ENCODE measurements at regions not wholly inside any gene's neighbourhood (a gene's known extent, or its start where the extent isn't known, plus 50 kb on each side); places are given as distances from the start of the nearest gene placed in this dataset.
"Not testable (repeated sequence)": the region's sequence is repeated elsewhere in the genome, so short reads cannot be mapped to it uniquely, and the experiment has no call there.

DNA sequence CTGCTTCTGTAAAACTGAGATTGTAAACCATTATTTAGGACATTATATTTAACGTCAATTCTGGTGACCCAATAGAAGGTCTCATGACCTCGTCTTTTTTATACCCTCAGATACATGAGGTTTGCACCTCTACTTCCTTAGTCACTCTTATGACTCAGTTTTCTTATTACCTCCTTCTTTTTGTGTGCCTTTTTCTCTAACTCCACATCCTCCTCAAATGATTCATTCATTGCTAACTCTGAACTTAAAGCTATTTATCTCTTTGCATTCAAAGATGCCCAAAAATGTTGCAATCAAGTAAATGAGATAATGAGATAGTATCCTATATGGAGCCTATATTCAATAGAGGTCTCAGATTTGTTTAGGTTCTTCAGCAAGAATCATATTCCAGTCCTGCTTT is 121.0 kb upstream of the KYNU start:
- no peak for DNase-seq

- DNase-seq: no peak
Observed at GRCh38 chr2:142755191-142755590, 122.3 kb upstream of the KYNU start.

GRCh38 chr2:142754182-142754581 is 123.3 kb upstream of the KYNU start:
- DNase-seq: no peak

DNA sequence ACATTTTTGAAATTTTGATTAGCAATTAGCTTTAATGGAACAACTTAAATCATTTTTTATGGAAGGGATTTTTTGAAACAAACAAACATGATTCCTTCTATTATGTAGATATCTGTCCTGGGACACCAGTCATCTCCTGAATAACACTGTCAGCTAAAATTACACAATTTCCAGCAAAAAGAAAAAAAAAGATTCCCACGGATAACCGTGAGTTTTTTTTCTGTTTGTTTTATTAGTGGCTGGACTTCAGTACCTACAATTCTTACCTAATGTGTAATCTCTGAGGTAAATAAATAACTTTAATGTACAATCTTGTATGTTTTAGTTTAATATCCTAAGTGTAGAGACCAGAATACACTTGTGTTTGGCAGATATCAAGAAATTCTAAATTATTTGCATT is 126.6 kb upstream of the KYNU start:
- DNase-seq: no peak

- DNase-seq: no peak
Observed at GRCh38 chr2:142748559-142749099, 128.8 kb upstream of the KYNU start.

DNA sequence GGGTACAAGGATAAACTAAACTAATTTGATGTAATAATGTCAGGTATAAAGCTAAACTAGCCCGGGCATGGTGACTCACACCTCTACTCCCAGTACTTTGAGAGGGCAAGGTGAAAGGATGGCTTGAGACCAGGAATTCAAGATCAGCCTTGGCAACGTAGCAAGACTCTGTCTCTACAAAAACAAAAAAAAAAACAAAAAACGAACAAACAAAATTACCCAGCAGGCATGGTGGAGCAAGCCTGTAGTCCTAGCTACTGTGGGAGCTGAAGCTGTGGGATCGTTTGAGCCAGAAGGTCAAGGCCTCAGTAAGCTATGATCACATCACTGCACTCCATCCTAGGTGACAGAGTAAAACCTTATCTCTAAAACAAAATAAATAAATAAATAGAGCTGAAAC is 131.8 kb upstream of the KYNU start:
- DNase-seq: no peak

DNA sequence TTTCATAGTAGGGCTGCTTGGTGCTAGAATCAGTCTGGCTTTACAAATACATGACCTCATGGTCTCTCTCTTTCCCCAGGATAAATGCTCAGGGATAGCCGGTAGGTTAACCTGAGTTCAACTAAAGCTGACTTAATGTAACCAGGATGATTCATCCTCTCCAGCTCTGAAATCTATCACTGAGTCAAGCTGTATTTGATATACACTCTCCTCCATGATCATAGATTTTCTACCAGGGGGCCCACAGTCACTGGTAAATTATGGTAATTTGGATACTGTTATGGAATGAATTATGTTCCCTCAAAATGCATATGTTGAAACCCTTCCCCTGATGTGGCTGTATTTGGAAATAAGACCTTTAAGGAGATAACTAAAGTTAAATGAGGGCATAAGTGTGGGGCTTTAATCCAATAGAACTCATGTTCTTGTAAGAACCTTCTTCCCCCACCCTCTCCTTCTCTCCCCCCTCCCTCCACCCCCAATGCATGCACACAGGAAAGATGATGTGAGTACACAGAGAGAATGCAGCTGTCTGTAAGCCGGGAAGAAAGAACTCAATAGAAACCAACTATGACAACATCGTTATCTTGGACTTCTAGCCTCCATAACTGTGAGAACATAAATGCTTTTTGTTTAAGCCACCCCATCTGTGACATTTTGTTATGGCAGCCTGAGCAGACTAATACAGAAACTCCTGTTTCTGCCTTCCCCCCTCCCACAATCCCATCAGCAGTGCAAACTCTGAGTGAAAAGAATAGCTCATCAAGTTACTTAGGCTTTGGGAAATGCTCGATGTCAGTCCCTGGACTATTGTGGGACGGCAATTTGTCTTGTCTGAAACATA is 134.9 kb upstream of the KYNU start:
- DNase-seq: no peak

DNA sequence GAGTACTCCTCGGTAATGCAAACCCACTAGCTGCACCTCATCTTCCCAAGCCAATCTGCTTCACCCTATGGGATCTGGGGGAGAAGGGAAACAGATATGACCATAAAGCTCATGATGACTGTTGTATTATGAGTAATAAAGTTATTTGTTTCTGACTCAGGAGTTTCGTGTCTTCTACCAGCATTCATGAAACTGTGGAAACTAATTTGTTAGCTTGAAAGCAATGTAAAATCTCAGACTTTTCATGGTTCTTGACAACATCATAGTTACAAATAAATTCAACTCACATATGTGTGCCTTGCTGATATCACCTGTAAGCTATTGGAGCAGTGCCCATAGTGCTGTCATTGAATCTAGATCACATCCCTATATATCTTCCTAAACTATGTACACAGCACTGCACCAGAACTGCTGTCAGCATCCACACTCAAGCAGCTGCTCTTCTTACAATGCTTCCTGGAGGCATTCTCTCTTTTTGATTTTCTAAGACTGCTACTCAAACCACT is 135.6 kb upstream of the KYNU start:
- DNase-seq: no peak

DNA sequence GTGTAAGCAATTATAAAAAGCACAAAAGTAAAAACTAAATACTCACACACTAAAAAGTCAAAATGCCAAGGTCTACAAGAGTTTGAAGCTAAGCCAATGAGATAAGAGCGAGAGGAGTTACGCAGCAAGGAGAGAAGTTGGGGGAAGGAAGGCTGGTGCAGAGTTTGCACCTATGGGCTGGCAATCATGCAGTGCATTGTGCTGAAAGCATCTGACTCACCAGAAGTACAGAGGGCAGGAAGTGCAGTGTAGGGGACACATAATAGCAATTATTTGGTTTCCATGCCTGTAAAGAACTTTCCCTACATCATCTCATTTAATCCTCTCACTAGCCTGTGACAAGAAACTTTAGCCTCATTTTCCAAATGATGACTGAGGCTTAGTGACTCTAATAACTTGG is 142.7 kb upstream of the KYNU start:
- DNase-seq: no peak

- DNase-seq: no peak
Observed at GRCh38 chr2:142734231-142734630, 143.2 kb upstream of the KYNU start.

DNA sequence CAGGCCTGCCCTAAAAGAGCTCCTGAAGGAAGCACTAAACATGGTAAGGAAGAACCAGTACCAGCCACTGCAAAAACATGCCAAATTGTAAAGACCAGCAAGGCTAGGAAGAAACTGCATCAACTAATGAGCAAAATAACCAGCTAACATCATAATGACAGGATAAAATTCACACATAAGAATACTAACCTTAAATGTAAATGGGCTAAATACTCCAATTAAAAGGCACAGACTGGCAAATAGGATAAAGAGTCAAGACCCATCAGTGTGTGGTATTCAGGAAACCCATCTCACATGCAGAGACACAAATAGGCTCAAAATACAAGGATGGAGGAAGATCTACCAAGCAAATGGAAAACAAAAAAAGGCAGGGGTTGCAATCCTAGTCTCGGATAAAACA is 147.7 kb upstream of the KYNU start:
- DNase-seq: not testable (repeated sequence)

- DNase-seq: not testable (repeated sequence)
Observed at GRCh38 chr2:142727821-142728478, 149.5 kb upstream of the KYNU start.

DNA sequence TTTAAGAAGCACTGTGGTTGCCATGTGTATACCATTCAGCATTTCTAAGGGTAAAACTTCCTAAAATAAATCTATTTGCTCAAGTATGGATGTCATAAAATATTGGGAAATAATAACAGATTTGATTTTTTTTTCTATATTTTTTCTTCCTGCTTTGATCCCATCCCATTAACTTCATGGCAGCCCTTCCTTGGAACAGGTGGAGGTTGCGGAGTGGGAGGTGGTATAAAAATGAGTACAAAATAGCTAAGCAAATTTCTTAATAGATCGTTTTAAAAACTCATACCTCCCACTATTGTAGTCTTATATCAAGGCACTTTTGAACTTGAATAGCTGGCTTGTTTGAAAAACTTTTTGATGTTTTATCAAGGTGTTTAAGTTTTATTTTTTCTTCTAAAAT is 152.1 kb upstream of the KYNU start:
- DNase-seq: no peak

- DNase-seq: no peak
Observed at GRCh38 chr2:142724713-142725349, 152.6 kb upstream of the KYNU start.

GRCh38 chr2:142724186-142724585 is 153.3 kb upstream of the KYNU start:
- DNase-seq: no peak

GRCh38 chr2:142723236-142723635 is 154.2 kb upstream of the KYNU start:
- DNase-seq: no peak

DNA sequence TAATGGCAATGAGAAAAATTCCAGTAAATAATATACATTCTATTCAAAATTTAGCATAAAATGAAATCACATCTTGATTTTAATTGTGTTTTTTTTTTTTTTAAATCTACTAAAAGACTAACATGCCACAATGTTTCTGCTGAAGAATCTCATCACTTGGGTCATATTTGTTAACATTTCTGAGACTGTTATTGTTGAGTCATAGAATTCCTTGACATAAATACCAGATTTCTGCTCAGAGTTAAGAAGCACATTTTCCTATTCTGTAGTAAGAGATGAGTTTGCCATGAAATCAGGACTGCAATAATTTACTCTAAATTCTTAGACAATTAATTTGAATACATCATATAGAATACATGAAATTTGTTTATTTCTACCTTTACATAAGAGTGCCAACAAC is 154.9 kb upstream of the KYNU start:
- DNase-seq: no peak

- DNase-seq: no peak
Observed at GRCh38 chr2:142722086-142722485, 155.4 kb upstream of the KYNU start.

- no peak for DNase-seq
Observed at GRCh38 chr2:142721015-142721414, 156.4 kb upstream of the KYNU start.

GRCh38 chr2:142718576-142719155 is 158.8 kb upstream of the KYNU start:
- no peak for DNase-seq

DNA sequence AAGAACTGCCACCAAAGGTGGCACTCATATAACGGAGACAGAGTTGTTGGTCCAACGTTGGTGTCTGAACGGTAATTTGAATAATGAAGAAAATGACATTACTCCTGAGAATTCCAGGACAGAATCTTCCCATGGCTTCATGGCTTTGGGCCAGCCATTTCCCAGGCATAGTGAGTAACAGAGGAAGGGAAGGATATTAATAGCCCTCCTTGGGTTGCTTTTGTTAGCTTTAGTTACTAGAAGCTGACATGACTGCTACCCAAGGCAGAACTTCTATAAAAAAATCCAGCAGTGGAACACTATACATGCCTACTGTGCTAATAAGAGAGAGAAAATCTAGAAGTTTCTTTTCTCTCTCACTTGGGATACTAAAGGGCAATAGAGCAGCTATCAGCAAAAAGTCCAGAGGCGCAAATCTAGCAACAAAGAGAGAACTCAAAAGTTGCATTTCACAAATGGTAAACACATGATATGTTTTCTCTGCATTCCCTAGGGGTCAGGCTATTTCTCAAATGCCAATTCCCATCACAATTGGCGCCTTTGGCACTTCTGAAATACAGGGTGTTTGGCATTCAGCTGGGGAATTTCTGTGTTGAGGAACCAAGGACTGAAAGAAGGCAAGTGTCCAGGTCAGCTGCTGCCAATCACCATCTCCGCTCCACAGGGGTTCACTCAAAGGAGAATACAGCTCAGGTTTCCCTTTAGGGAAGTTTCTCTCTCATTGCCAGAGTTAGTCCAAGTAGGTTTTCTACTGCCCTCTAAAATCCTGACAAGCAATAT is 160.8 kb upstream of the KYNU start:
- no peak for DNase-seq

DNA sequence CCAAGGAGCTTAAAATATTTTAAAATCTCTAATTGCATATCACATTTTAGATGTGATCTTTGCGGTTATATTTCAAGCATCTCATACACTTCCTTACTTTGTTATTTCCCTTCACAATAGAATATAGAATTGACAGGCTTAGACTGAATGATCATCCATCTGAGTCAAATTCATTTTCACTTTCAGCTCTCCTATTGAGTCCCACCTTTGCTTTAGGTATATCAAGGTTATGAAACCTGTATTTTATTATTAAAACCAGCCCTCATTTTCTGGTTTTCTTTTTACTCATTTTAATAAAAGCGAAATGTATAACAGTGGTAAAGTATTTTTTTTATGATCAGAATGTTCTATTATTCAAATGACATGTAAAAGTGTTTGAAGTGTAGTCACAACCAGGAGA is 162.9 kb upstream of the KYNU start:
- no peak for DNase-seq
